ENCODE measurements at regions not wholly inside any gene's neighbourhood (a gene's known extent, or its start where the extent isn't known, plus 50 kb on each side); places are given as distances from the start of the nearest gene placed in this dataset.
A peak's percentile ranks its signal among the peaks of the same experiment; 100 is the strongest.

GRCh38 chr2:223519471-223519870 is 82.7 kb downstream of the SCG2 start:
- no peaks in the 10 kb centered on the region for H3K36me3 ChIP-seq (ENCODE audit: low read depth)
- TF ChIP-seq CTCF (IDR thresholded peaks at IDR 0.05; ENCODE audit: poor library complexity, severe bottlenecking), result no peak
- peaks cover 4% of the 10 kb centered on the region for H3K4me1 ChIP-seq (ENCODE audit: insufficient read depth, poor library complexity, severe bottlenecking)
- H3K4me3 ChIP-seq (ENCODE audit: severe bottlenecking), result no peak overlapping the region
- no peak for DNase-seq (ENCODE audit: low spot score)
- no peaks in the 10 kb centered on the region for H3K9me3 ChIP-seq (ENCODE audit: severe bottlenecking)
- no peak for ATAC-seq (ENCODE audit: low read depth)
- no peak overlapping the region for H3K27ac ChIP-seq (ENCODE audit: poor library complexity, severe bottlenecking)
- no peaks in the 10 kb centered on the region for H3K27me3 ChIP-seq (ENCODE audit: insufficient read depth, poor library complexity, severe bottlenecking)

GRCh38 chr2:223522796-223523195 is 79.4 kb downstream of the SCG2 start:
- ATAC-seq (ENCODE audit: low read depth), result no peak
- Histone ChIP-seq H3K4me3 (ENCODE audit: severe bottlenecking) (no peak overlapping the region), H3K4me1 (ENCODE audit: insufficient read depth, poor library complexity, severe bottlenecking) (peaks cover 4% of the 10 kb centered on the region), H3K27ac (ENCODE audit: poor library complexity, severe bottlenecking) (no peak overlapping the region), H3K9me3 (ENCODE audit: severe bottlenecking) (no peaks in the 10 kb centered on the region), H3K36me3 (ENCODE audit: low read depth) (no peaks in the 10 kb centered on the region), H3K27me3 (ENCODE audit: insufficient read depth, poor library complexity, severe bottlenecking) (no peaks in the 10 kb centered on the region)
- no peak for DNase-seq (ENCODE audit: low spot score)
- TF ChIP-seq CTCF (IDR thresholded peaks at IDR 0.05; ENCODE audit: poor library complexity, severe bottlenecking), result no peak

DNA sequence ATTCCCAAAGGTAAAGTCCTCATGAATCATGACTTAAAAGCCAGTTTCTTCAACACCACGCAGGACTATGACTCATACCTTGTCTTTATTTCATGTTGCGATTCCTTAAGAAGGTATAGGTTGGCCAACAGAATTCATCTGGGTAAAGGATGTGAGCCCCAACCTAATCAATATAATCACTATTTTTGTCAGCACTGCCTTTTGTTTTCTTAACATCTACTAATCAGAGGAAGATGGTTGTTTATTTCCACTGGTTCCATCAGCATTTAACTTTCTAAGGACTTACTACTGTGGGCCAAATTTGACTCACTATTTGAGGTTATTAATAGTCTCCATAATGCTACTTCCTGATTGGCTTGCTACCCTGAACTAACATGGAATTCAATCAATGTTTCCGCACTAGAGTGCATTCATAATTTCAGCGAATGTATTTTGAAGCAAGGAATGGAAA is 78.6 kb downstream of the SCG2 start:
- no peak for TF ChIP-seq CTCF (IDR thresholded peaks at IDR 0.05; ENCODE audit: poor library complexity, severe bottlenecking)
- Histone ChIP-seq H3K27ac (ENCODE audit: poor library complexity, severe bottlenecking) (no peak overlapping the region), H3K4me3 (ENCODE audit: severe bottlenecking) (no peak overlapping the region), H3K9me3 (ENCODE audit: severe bottlenecking) (no peaks in the 10 kb centered on the region), H3K4me1 (ENCODE audit: insufficient read depth, poor library complexity, severe bottlenecking) (peaks cover 4% of the 10 kb centered on the region), H3K36me3 (ENCODE audit: low read depth) (no peaks in the 10 kb centered on the region), H3K27me3 (ENCODE audit: insufficient read depth, poor library complexity, severe bottlenecking) (no peaks in the 10 kb centered on the region)
- ATAC-seq (ENCODE audit: low read depth) (peak; percentile 68; the same call in 2 of the 3 replicates), DNase-seq (ENCODE audit: low spot score) (no peak)

DNA sequence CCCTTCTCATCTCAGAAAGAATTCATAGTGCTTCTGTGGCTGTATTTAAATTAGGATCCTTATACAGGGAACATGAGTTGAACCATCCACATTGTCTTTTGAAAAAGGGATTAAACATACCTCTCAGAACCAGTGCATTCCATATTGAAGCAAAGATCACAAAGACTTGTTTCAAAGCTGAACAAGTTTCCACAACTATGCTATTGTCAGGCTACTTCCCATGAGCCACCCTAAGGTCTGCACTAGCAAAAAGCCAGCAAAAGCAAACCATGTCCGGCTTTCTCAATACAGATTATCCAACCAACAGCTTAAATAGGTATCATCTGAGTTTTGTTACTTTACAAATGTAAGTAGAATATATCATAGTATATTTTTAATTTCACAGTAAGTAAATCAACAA is 78.1 kb downstream of the SCG2 start:
- no peak for ATAC-seq (ENCODE audit: low read depth)
- no peak overlapping the region for H3K27ac ChIP-seq (ENCODE audit: poor library complexity, severe bottlenecking)
- H3K9me3 ChIP-seq (ENCODE audit: severe bottlenecking), result no peaks in the 10 kb centered on the region
- peaks cover 4% of the 10 kb centered on the region for H3K4me1 ChIP-seq (ENCODE audit: insufficient read depth, poor library complexity, severe bottlenecking)
- no peaks in the 10 kb centered on the region for H3K27me3 ChIP-seq (ENCODE audit: insufficient read depth, poor library complexity, severe bottlenecking)
- no peak for DNase-seq (ENCODE audit: low spot score)
- TF ChIP-seq CTCF (IDR thresholded peaks at IDR 0.05; ENCODE audit: poor library complexity, severe bottlenecking), result no peak
- H3K36me3 ChIP-seq (ENCODE audit: low read depth), result no peaks in the 10 kb centered on the region
- H3K4me3 ChIP-seq (ENCODE audit: severe bottlenecking), result no peak overlapping the region

DNA sequence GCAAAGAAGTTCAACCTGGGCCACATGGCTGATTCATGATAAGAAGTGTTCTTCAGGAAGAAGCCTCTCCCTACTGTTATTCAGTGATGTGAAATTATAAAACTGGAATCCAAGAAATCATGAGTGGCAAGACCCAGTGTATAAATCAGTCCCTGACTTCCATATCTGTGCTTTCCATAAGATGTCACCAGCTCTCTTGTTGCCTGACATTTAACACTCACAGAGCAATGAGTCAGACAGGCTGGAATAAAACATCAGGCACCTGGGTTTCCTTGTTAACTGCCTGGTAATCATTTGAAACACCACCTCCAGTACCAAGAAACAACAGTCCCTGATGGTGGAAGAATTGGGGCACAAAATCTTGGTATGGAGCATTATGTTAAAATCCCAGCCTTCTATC is 76.1 kb downstream of the SCG2 start:
- no peaks in the 10 kb centered on the region for H3K27me3 ChIP-seq (ENCODE audit: insufficient read depth, poor library complexity, severe bottlenecking)
- H3K4me3 ChIP-seq (ENCODE audit: severe bottlenecking), result no peak overlapping the region
- DNase-seq (ENCODE audit: low spot score), result no peak
- H3K27ac ChIP-seq (ENCODE audit: poor library complexity, severe bottlenecking), result no peak overlapping the region
- no peak for TF ChIP-seq CTCF (IDR thresholded peaks at IDR 0.05; ENCODE audit: poor library complexity, severe bottlenecking)
- H3K36me3 ChIP-seq (ENCODE audit: low read depth), result no peaks in the 10 kb centered on the region
- H3K9me3 ChIP-seq (ENCODE audit: severe bottlenecking), result no peaks in the 10 kb centered on the region
- peaks cover 4% of the 10 kb centered on the region for H3K4me1 ChIP-seq (ENCODE audit: insufficient read depth, poor library complexity, severe bottlenecking)
- 0 out of 3 replicates have a peak, but pooled peaks have one; percentile 35 for ATAC-seq (ENCODE audit: low read depth)

Data from RWPE2 (cell line).